GM12872 (cell line): ENCODE measurements at regions not wholly inside any gene's neighbourhood (a gene's known extent, or its start where the extent isn't known, plus 50 kb on each side); places are given as distances from the start of the nearest gene placed in this dataset.

Source experiments
- CTCF ChIP-seq: IDR thresholded peaks from 3 replicates; pipeline ENCODE4 v1.5.1; 2011; ENCODE audit warnings: low read depth, mild to moderate bottlenecking, low read length, moderate library complexity; ENCODE audit not compliant: insufficient read depth

- no peak for TF ChIP-seq CTCF
Measured at GRCh38 chr10:33482486-33482885, 148.0 kb upstream of the NRP1 start.

GRCh38 chr10:33481184-33481583 is 146.7 kb upstream of the NRP1 start:
- no peak for TF ChIP-seq CTCF

- TF ChIP-seq CTCF, result no peak
Measured at GRCh38 chr10:33478675-33479125, 144.2 kb upstream of the NRP1 start.

- no peak for TF ChIP-seq CTCF
Measured at GRCh38 chr10:33478089-33478674, 143.7 kb upstream of the NRP1 start.

- no peak for TF ChIP-seq CTCF
Measured at GRCh38 chr10:33477291-33478088, 143.0 kb upstream of the NRP1 start.

- no peak for TF ChIP-seq CTCF
Measured at GRCh38 chr10:33476757-33477273, 142.3 kb upstream of the NRP1 start.

- TF ChIP-seq CTCF, result no peak
Measured at GRCh38 chr10:33473688-33474087, 139.2 kb upstream of the NRP1 start.
